IMR-90 (cell line): ENCODE measurements at regions not wholly inside any gene's neighbourhood (a gene's known extent, or its start where the extent isn't known, plus 50 kb on each side); places are given as distances from the start of the nearest gene placed in this dataset.

Experiments used
- BHLHE40 ChIP-seq: fragments of 150-350 bp; IDR thresholded peaks from 2 replicates; pipeline ENCODE4 v1.6.1; 2016; ENCODE audit warnings: mild to moderate bottlenecking, low read depth, low read length
- CEBPB ChIP-seq: IDR thresholded peaks from 2 replicates; pipeline ENCODE4 v1.6.1; 2012; ENCODE audit warnings: low read depth, low read length, improper control_type of control experiment
- CTCF ChIP-seq: conservative IDR thresholded peaks from 2 replicates; pipeline ENCODE4 v1.5.1; 2012; ENCODE audit warnings: mild to moderate bottlenecking, low read depth, low read length, improper control_type of control experiment
- FOS ChIP-seq: fragments of 150-350 bp; IDR thresholded peaks from 2 replicates; pipeline ENCODE4 v1.6.1; 2016; ENCODE audit warnings: low read depth, low read length
- MXI1 ChIP-seq: IDR thresholded peaks from 2 replicates; pipeline ENCODE4 v1.6.1; 2012; ENCODE audit warnings: low read depth, mild to moderate bottlenecking, low read length, moderate library complexity, borderline replicate concordance
- NFE2L2 ChIP-seq: fragments of 150-350 bp; IDR thresholded peaks from 2 replicates; pipeline ENCODE4 v1.6.1; 2016; ENCODE audit warnings: low read depth, mild to moderate bottlenecking, low read length
- POLR2A ChIP-seq: IDR thresholded peaks from 2 replicates; pipeline ENCODE4 v1.6.1; 2012; ENCODE audit warnings: mild to moderate bottlenecking, low read depth, low read length
- RAD21 ChIP-seq: IDR thresholded peaks from 2 replicates; pipeline ENCODE4 v1.6.1; 2012; ENCODE audit warnings: low read length, improper control_type of control experiment
- RCOR1 ChIP-seq: IDR thresholded peaks from 2 replicates; pipeline ENCODE4 v1.6.1; 2012; ENCODE audit warnings: mild to moderate bottlenecking, low read length, improper control_type of control experiment; ENCODE audit not compliant: insufficient replicate concordance
- RFX5 ChIP-seq: IDR thresholded peaks from 2 replicates; pipeline ENCODE4 v1.8.0; 2012; ENCODE audit warnings: low read depth, mild to moderate bottlenecking, low read length, moderate library complexity
- SMC3 ChIP-seq: fragments of 150-350 bp; IDR thresholded peaks from 2 replicates; pipeline ENCODE4 v1.6.1; 2016; ENCODE audit warnings: low read depth, mild to moderate bottlenecking, antibody characterized with exemption, low read length, moderate library complexity

GRCh38 chr4:55258152-55258865, 87.7 kb upstream of the SRD5A3 start:
- TF ChIP-seq CTCF (no peak), RAD21 (no peak), NFE2L2 (no peak), RCOR1 (no peak), POLR2A (no peak), FOS (no peak), SMC3 (no peak), RFX5 (no peak), MXI1 (no peak), BHLHE40 (no peak), CEBPB (no peak)
